ENCODE measurements at regions not wholly inside any gene's neighbourhood (a gene's known extent, or its start where the extent isn't known, plus 50 kb on each side); places are given as distances from the start of the nearest gene placed in this dataset.

- ChIA-PET POLR2A (no interaction called here), CTCF (ENCODE audit: low intra/inter-chr PET ratio) (no interaction called here)
- H3K9me3 ChIP-seq (replicated peaks; ENCODE audit: control insufficient read depth, insufficient read depth, low read depth, low read length) = no peaks in the 10 kb centered on the region
- no peaks in the 10 kb centered on the region for H3K79me2 ChIP-seq (ENCODE audit: control insufficient read depth, insufficient read depth, low read length)
- H3K4me2 ChIP-seq (ENCODE audit: insufficient read depth, low read length) = no peak overlapping the region
- no peaks in the 10 kb centered on the region for H3K4me1 ChIP-seq (replicated peaks in 1 of 2; ENCODE audit: control insufficient read depth in 2 of 2, insufficient read depth in 2 of 2, low read length in 2 of 2)
- no peak overlapping the region for H3K9ac ChIP-seq (ENCODE audit: insufficient read depth in 1 of 2, low read depth in 2 of 2, low read length in 2 of 2)
- no peaks in the 10 kb centered on the region for H3K36me3 ChIP-seq (ENCODE audit: control insufficient read depth, insufficient read depth, low read length)
- H3K27ac ChIP-seq (ENCODE audit: extremely low read depth, low read depth, low read length) = no peak overlapping the region
- no peak overlapping the region for H3K4me3 ChIP-seq
- no peak for FAIRE-seq
- H3K27me3 ChIP-seq (ENCODE audit: control insufficient read depth in 2 of 2, insufficient read depth in 2 of 2, low read length in 2 of 2) = peaks cover 0 to 31% of the 10 kb centered on the region in 2 experiments; a peak in 2 of 5 replicates
- H2AFZ ChIP-seq (ENCODE audit: low read depth, low read length) = no peak overlapping the region
- no peaks in the 10 kb centered on the region for H4K20me1 ChIP-seq (replicated peaks; ENCODE audit: control insufficient read depth, insufficient read depth, low read length)
- intact Hi-C loops (cut with micrococcal nuclease) (no loop called here), in situ Hi-C loops (cut with MboI) (no loop called here)
- no peaks in the 10 kb centered on the region for H3K9me1 ChIP-seq (ENCODE audit: control insufficient read depth, insufficient read depth, low read length)
- no peak for ATAC-seq
- DNase-seq (ENCODE audit: extremely low read depth in 1 of 4, low spot score in 3 of 4) = no peak
- BruUV-seq (replicated peaks) = no TSS peak
- WGBS (ENCODE audit: insufficient coverage, low coverage, missing lambda C conversion rate) = 0% methylated on average over 8 of the region's 9 CpGs
- TF ChIP-seq MGA (IDR thresholded peaks at IDR 0.05) = no peak
- TF ChIP-seq ZNF217 (CRISPR knock-in tag; IDR thresholded peaks at IDR 0.05) = no peak
- no peak for TF ChIP-seq NCOA1 (IDR thresholded peaks at IDR 0.05; ENCODE audit: low read depth)
- no peak for TF ChIP-seq ZNF41 (CRISPR knock-in tag; conservative IDR thresholded peaks at IDR 0.05)
- no peak for TF ChIP-seq RFX1 (IDR thresholded peaks at IDR 0.05)
- TF ChIP-seq SMARCA4 (IDR thresholded peaks at IDR 0.05) = no peak
- TF ChIP-seq CTCFL (IDR thresholded peaks at IDR 0.05; ENCODE audit: borderline replicate concordance, insufficient read depth, low read depth, low read length, poor library complexity, severe bottlenecking) = no peak
- no peak for TF ChIP-seq SUPT5H (IDR thresholded peaks at IDR 0.05)
- TF ChIP-seq ZNF263 (CRISPR knock-in tag; IDR thresholded peaks at IDR 0.05; ENCODE audit: borderline replicate concordance) = no peak
- TF ChIP-seq ZNF277 (CRISPR knock-in tag; IDR thresholded peaks at IDR 0.05; ENCODE audit: borderline replicate concordance) = no peak
These were observed 530.6 kb upstream of the MGMT start for GRCh38 chr10:128936392-128936791.

Measured in K562 (cell line).